ENCODE measurements at regions not wholly inside any gene's neighbourhood (a gene's known extent, or its start where the extent isn't known, plus 50 kb on each side); places are given as distances from the start of the nearest gene placed in this dataset.

GRCh38 chr7:45415265-45415664 is 158.9 kb upstream of the ADCY1 start:
- H3K36me3 ChIP-seq = no peaks in the 10 kb centered on the region
- H3K4me3 ChIP-seq = no peak overlapping the region
- H4K20me1 ChIP-seq (ENCODE audit: low read depth) = no peaks in the 10 kb centered on the region
- Mint-ChIP-seq H3K9me3 (peaks cover 2% of the 10 kb centered on the region), H3K4me1 (no peaks in the 10 kb centered on the region), H3K36me3 (no peaks in the 10 kb centered on the region), H3K27ac (no peak overlapping the region), H3K4me3 (no peak overlapping the region), H3K27me3 (ENCODE audit: insufficient read depth, low read depth) (peaks cover 2% of the 10 kb centered on the region)
- H3K27ac ChIP-seq = no peak overlapping the region
- no peaks in the 10 kb centered on the region for H3K4me1 ChIP-seq
- H2AFZ ChIP-seq (replicated peaks) = no peak overlapping the region
- no peaks in the 10 kb centered on the region for H3K27me3 ChIP-seq
- no peaks in the 10 kb centered on the region for H3K9me3 ChIP-seq (ENCODE audit: low read depth)
- no peaks in the 10 kb centered on the region for H3F3A ChIP-seq (ENCODE audit: low read depth)
- H3K9ac ChIP-seq = no peak overlapping the region
- H3K4me2 ChIP-seq = no peak overlapping the region
- no peak for DNase-seq (ENCODE audit: low spot score)
- TF ChIP-seq EZH2 (IDR thresholded peaks at IDR 0.05) (no peak), EZH2phosphoT487 (IDR thresholded peaks at IDR 0.05) (no peak), CTCF (IDR thresholded peaks at IDR 0.05) (no peak)
- H3K79me2 ChIP-seq (ENCODE audit: low read depth) = no peaks in the 10 kb centered on the region

- TF ChIP-seq CTCF (IDR thresholded peaks at IDR 0.05) (no peak), EZH2 (IDR thresholded peaks at IDR 0.05) (no peak), EZH2phosphoT487 (IDR thresholded peaks at IDR 0.05) (no peak)
These were observed 157.3 kb upstream of the ADCY1 start for GRCh38 chr7:45416846-45417245.

GRCh38 chr7:45417268-45417667 is 156.9 kb upstream of the ADCY1 start:
- Histone ChIP-seq H2AFZ (replicated peaks) (no peak overlapping the region), H3K27ac (no peak overlapping the region), H3K27me3 (no peaks in the 10 kb centered on the region), H3K79me2 (ENCODE audit: low read depth) (no peaks in the 10 kb centered on the region), H3K36me3 (no peaks in the 10 kb centered on the region), H3K4me1 (no peaks in the 10 kb centered on the region), H3K9ac (no peak overlapping the region), H3K9me3 (ENCODE audit: low read depth) (no peaks in the 10 kb centered on the region), H3K4me2 (no peak overlapping the region), H4K20me1 (ENCODE audit: low read depth) (no peaks in the 10 kb centered on the region), H3K4me3 (no peak overlapping the region), H3F3A (ENCODE audit: low read depth) (no peaks in the 10 kb centered on the region)
- Mint-ChIP-seq H3K9me3 (no peaks in the 10 kb centered on the region), H3K4me1 (no peaks in the 10 kb centered on the region), H3K4me3 (no peak overlapping the region), H3K27ac (no peak overlapping the region), H3K27me3 (ENCODE audit: insufficient read depth, low read depth) (peaks cover 2% of the 10 kb centered on the region), H3K36me3 (no peaks in the 10 kb centered on the region)
- no peak for TF ChIP-seq EZH2 (IDR thresholded peaks at IDR 0.05)
- no peak for TF ChIP-seq CTCF (IDR thresholded peaks at IDR 0.05)
- no peak for TF ChIP-seq EZH2phosphoT487 (IDR thresholded peaks at IDR 0.05)
- no peak for DNase-seq (ENCODE audit: low spot score)

More at GRCh38 chr7:45416846-45417245, 157.3 kb upstream of the ADCY1 start:
- Histone ChIP-seq H3K27ac (no peak overlapping the region), H4K20me1 (ENCODE audit: low read depth) (no peaks in the 10 kb centered on the region), H3F3A (ENCODE audit: low read depth) (no peaks in the 10 kb centered on the region), H3K4me1 (no peaks in the 10 kb centered on the region), H3K36me3 (no peaks in the 10 kb centered on the region), H3K79me2 (ENCODE audit: low read depth) (no peaks in the 10 kb centered on the region), H2AFZ (replicated peaks) (no peak overlapping the region), H3K27me3 (no peaks in the 10 kb centered on the region), H3K9me3 (ENCODE audit: low read depth) (no peaks in the 10 kb centered on the region), H3K4me2 (no peak overlapping the region), H3K9ac (no peak overlapping the region), H3K4me3 (no peak overlapping the region)
- H3K36me3 Mint-ChIP-seq = no peaks in the 10 kb centered on the region
- no peaks in the 10 kb centered on the region for H3K9me3 Mint-ChIP-seq
- H3K4me3 Mint-ChIP-seq = no peak overlapping the region
- no peaks in the 10 kb centered on the region for H3K4me1 Mint-ChIP-seq
- DNase-seq (ENCODE audit: low spot score) = no peak
- H3K27me3 Mint-ChIP-seq (ENCODE audit: insufficient read depth, low read depth) = peaks cover 2% of the 10 kb centered on the region
- H3K27ac Mint-ChIP-seq = no peak overlapping the region

All from neural progenitor cell (in vitro differentiated cells).